Neural progenitor cell (in vitro differentiated cells): ENCODE measurements at regions not wholly inside any gene's neighbourhood (a gene's known extent, or its start where the extent isn't known, plus 50 kb on each side); places are given as distances from the start of the nearest gene placed in this dataset.

Experiments used
- DNase-seq: peaks from one replicate; pipeline ENCODE4 v3.0.0-alpha.2; 2016; ENCODE audit warnings: low spot score
- H2AFZ ChIP-seq: fragments of 200-600 bp; sonication (generic); replicated peaks from 2 replicates; pipeline ENCODE4 v1.6.1; 2016; ENCODE audit warnings: antibody characterized with exemption
- H3F3A ChIP-seq: fragments of 200-600 bp; sonication (generic); 2 replicates; pipeline ENCODE4 v1.6.1; 2016; ENCODE audit warnings: antibody characterized with exemption, low read depth
- H3K27ac ChIP-seq: fragments of 200-600 bp; sonication (generic); 2 replicates; pipeline ENCODE4 v1.5.1; 2016; ENCODE audit warnings: mild to moderate bottlenecking
- H3K27me3 ChIP-seq: fragments of 200-600 bp; sonication (generic); 2 replicates; pipeline ENCODE4 v1.6.1; 2016; ENCODE audit warnings: mild to moderate bottlenecking, moderate library complexity
- H3K36me3 ChIP-seq: fragments of 200-600 bp; sonication (generic); 2 replicates; pipeline ENCODE4 v1.5.1; 2016
- H3K4me1 ChIP-seq: fragments of 200-600 bp; sonication (generic); 2 replicates; pipeline ENCODE4 v1.6.1; 2016; ENCODE audit warnings: mixed run types
- H3K4me2 ChIP-seq: fragments of 200-600 bp; sonication (generic); 2 replicates; pipeline ENCODE4 v1.6.1; 2016
- H3K4me3 ChIP-seq: fragments of 200-600 bp; sonication (generic); 2 replicates; pipeline ENCODE4 v1.5.1; 2016
- H3K79me2 ChIP-seq: fragments of 200-600 bp; sonication (generic); 2 replicates; pipeline ENCODE4 v1.6.1; 2016; ENCODE audit warnings: low read depth
- H3K9ac ChIP-seq: fragments of 200-600 bp; sonication (generic); 2 replicates; pipeline ENCODE4 v1.6.1; 2016
- H3K9me3 ChIP-seq: fragments of 200-600 bp; sonication (generic); 2 replicates; pipeline ENCODE4 v1.5.1; 2016; ENCODE audit warnings: low read depth
- H4K20me1 ChIP-seq: fragments of 200-600 bp; sonication (generic); 2 replicates; pipeline ENCODE4 v1.6.1; 2016; ENCODE audit warnings: low read depth
- H3K27ac Mint-ChIP-seq: 3 replicates; pipeline ENCODE4 v1.8.0; 2021; ENCODE audit warnings: mixed read lengths
- H3K27me3 Mint-ChIP-seq: 2 replicates; pipeline ENCODE4 v1.8.0; 2022; ENCODE audit warnings: low read depth, mild to moderate bottlenecking, inconsistent platforms, moderate library complexity, mixed read lengths; ENCODE audit not compliant: insufficient read depth
- H3K36me3 Mint-ChIP-seq: 3 replicates; pipeline ENCODE4 v1.8.0; 2021; ENCODE audit warnings: mixed read lengths
- H3K4me1 Mint-ChIP-seq: 3 replicates; pipeline ENCODE4 v1.8.0; 2021; ENCODE audit warnings: mixed read lengths
- H3K4me3 Mint-ChIP-seq: 3 replicates; pipeline ENCODE4 v1.8.0; 2021; ENCODE audit warnings: mild to moderate bottlenecking, moderate library complexity, mixed read lengths
- H3K9me3 Mint-ChIP-seq: 3 replicates; pipeline ENCODE4 v1.8.0; 2020; ENCODE audit warnings: mixed read lengths
- EZH2 ChIP-seq: fragments of 200-600 bp; sonication (generic); IDR thresholded peaks from 2 replicates; pipeline ENCODE4 v1.6.1; 2017; ENCODE audit warnings: antibody characterized with exemption, mild to moderate bottlenecking, moderate library complexity
- EZH2phosphoT487 ChIP-seq: fragments of 200-600 bp; sonication (generic); IDR thresholded peaks from 2 replicates; pipeline ENCODE4 v1.6.1; 2017; ENCODE audit warnings: antibody characterized with exemption
- TF ChIP-seq, protein P1 (sequence below): fragments of 200-600 bp; sonication (generic); IDR thresholded peaks from 2 replicates; pipeline ENCODE4 v1.5.1; 2017; ENCODE audit warnings: antibody characterized with exemption, mild to moderate bottlenecking

DNA sequence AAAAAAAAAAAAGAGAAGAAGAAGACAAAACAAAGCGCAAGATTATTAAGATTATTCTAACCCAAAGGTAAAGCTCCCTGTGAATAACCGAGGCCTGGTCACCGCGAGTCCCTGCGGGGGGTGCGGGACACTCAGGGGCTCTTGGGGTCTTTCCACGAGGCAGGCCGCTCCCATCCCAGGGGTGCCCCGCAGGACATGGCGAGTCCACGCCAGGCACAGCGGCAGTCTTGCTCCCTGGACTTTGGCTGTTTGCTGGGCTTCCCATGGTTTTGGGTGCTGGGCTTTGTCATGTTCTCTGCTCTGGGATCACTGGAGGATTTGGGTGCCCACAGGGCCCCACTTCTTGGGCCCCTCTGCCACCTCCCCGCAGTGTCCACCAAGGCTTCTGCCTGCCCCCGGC is 137.4 kb upstream of the TCERG1L start:
- H3K4me1 Mint-ChIP-seq = peaks cover 13% of the 10 kb centered on the region
- no peaks in the 10 kb centered on the region for H3K9me3 Mint-ChIP-seq

DNA sequence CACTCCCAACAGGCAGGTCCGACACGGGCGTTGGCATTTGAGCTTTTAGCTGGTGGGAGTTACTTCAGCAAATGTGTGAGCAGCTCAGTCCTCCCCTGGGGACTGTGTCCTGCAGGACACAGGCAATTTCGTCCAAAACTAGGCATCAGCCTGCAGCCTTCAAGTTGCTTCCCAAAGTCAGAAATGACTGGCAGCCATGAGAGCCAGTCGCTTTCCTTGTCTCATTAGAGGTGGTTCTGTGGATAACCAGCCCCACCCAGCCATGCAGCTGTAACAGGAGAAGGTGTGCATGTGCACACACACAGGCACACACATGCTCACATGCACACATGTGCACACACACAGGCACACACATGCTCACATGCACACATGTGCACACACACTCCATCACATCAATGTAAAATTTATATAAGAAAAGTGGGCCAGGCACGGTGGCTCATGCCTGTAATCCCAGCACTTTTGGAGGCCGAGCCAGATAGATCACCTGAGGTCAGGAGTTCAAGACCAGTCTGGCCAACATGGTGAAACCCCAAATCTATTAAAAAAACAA is 138.8 kb upstream of the TCERG1L start:
- Mint-ChIP-seq H3K9me3 (no peaks in the 10 kb centered on the region), H3K4me3 (no peak overlapping the region), H3K27me3 (peaks cover under 1% of the 10 kb centered on the region), H3K4me1 (peaks cover 23% of the 10 kb centered on the region), H3K27ac (peak overlapping the region; percentile 21), H3K36me3 (no peaks in the 10 kb centered on the region)
- Histone ChIP-seq H3K4me2 (no peak overlapping the region), H4K20me1 (no peaks in the 10 kb centered on the region), H3K36me3 (no peaks in the 10 kb centered on the region), H3K4me1 (peaks cover 11% of the 10 kb centered on the region), H3K4me3 (no peak overlapping the region), H3K27ac (no peak overlapping the region), H3K9ac (no peak overlapping the region), H3K79me2 (no peaks in the 10 kb centered on the region), H3K27me3 (peaks cover 12% of the 10 kb centered on the region), H2AFZ (no peak overlapping the region), H3K9me3 (no peaks in the 10 kb centered on the region), H3F3A (no peaks in the 10 kb centered on the region)
- no peak for TF ChIP-seq EZH2phosphoT487
- TF ChIP-seq, protein P1, sequence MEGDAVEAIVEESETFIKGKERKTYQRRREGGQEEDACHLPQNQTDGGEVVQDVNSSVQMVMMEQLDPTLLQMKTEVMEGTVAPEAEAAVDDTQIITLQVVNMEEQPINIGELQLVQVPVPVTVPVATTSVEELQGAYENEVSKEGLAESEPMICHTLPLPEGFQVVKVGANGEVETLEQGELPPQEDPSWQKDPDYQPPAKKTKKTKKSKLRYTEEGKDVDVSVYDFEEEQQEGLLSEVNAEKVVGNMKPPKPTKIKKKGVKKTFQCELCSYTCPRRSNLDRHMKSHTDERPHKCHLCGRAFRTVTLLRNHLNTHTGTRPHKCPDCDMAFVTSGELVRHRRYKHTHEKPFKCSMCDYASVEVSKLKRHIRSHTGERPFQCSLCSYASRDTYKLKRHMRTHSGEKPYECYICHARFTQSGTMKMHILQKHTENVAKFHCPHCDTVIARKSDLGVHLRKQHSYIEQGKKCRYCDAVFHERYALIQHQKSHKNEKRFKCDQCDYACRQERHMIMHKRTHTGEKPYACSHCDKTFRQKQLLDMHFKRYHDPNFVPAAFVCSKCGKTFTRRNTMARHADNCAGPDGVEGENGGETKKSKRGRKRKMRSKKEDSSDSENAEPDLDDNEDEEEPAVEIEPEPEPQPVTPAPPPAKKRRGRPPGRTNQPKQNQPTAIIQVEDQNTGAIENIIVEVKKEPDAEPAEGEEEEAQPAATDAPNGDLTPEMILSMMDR = no peak
- no peak for TF ChIP-seq EZH2
- DNase-seq = no peak

More for the DNA sequence above, 137.4 kb upstream of the TCERG1L start:
- Mint-ChIP-seq H3K4me3 (no peak overlapping the region), H3K36me3 (no peaks in the 10 kb centered on the region), H3K27me3 (peaks cover 7% of the 10 kb centered on the region), H3K27ac (no peak overlapping the region)
- Histone ChIP-seq H3K9ac (no peak overlapping the region), H2AFZ (no peak overlapping the region), H3K36me3 (no peaks in the 10 kb centered on the region), H3K27me3 (peaks cover 12% of the 10 kb centered on the region), H4K20me1 (no peaks in the 10 kb centered on the region), H3F3A (no peaks in the 10 kb centered on the region), H3K27ac (no peak overlapping the region), H3K4me1 (peaks cover 11% of the 10 kb centered on the region), H3K79me2 (no peaks in the 10 kb centered on the region), H3K4me3 (no peak overlapping the region), H3K9me3 (no peaks in the 10 kb centered on the region), H3K4me2 (no peak overlapping the region)
- TF ChIP-seq EZH2phosphoT487 = no peak
- DNase-seq = no peak

GRCh38 chr10:131451407-131452015 is 140.0 kb upstream of the TCERG1L start:
- DNase-seq = no peak
- H3K9ac ChIP-seq = no peak overlapping the region
- Mint-ChIP-seq H3K36me3 (no peaks in the 10 kb centered on the region), H3K27ac (no peak overlapping the region), H3K9me3 (no peaks in the 10 kb centered on the region), H3K4me3 (no peak overlapping the region), H3K4me1 (peaks cover 32% of the 10 kb centered on the region), H3K27me3 (no peaks in the 10 kb centered on the region)
- H3K4me1 ChIP-seq = peaks cover 11% of the 10 kb centered on the region
- H3K27ac ChIP-seq = no peak overlapping the region
- H2AFZ ChIP-seq = no peak overlapping the region
- no peaks in the 10 kb centered on the region for H3K36me3 ChIP-seq
- H3K27me3 ChIP-seq = peaks cover 12% of the 10 kb centered on the region
- H3K4me3 ChIP-seq = no peak overlapping the region
- no peaks in the 10 kb centered on the region for H3K9me3 ChIP-seq
- no peaks in the 10 kb centered on the region for H3K79me2 ChIP-seq
- H3F3A ChIP-seq = no peaks in the 10 kb centered on the region
- no peak overlapping the region for H3K4me2 ChIP-seq
- TF ChIP-seq EZH2 (no peak), EZH2phosphoT487 (no peak)
- TF ChIP-seq, protein P1 = no peak
- no peaks in the 10 kb centered on the region for H4K20me1 ChIP-seq
